Mammary epithelial cell (primary cell): ENCODE measurements at regions not wholly inside any gene's neighbourhood (a gene's known extent, or its start where the extent isn't known, plus 50 kb on each side); places are given as distances from the start of the nearest gene placed in this dataset.

ENCODE experiments used
- CTCF ChIP-seq, 2 donors: IDR thresholded peaks in 1 of 2; conservative IDR thresholded peaks in 1 of 2; 2 replicates each; pipeline ENCODE4 v1.5.1; 2011 to 2012; ENCODE audit warnings: inconsistent platforms in 2 of 2, low read length in 2 of 2, mild to moderate bottlenecking in 2 of 2, control low read depth in 1 of 2, low read depth in 1 of 2; ENCODE audit not compliant: insufficient read depth in 1 of 2; ENCODE audit errors: extremely low read depth in 1 of 2
- EZH2 ChIP-seq: IDR thresholded peaks from 2 replicates; pipeline ENCODE4 v1.6.1; 2012; ENCODE audit warnings: low read length, inconsistent platforms, borderline replicate concordance

- TF ChIP-seq CTCF (conservative IDR thresholded peaks at IDR 0.05 in 1 of 2, IDR thresholded peaks at IDR 0.05 in 1 of 2; ENCODE audit: extremely low read depth in 1 of 2, insufficient read depth in 1 of 2, low read depth in 1 of 2, low read length in 2 of 2) (no peak), EZH2 (no peak)
Observed at GRCh38 chr16:87153326-87153725, 163.9 kb downstream of the C16orf95 start.
